8988T (cell line): ENCODE measurements at regions not wholly inside any gene's neighbourhood (a gene's known extent, or its start where the extent isn't known, plus 50 kb on each side); places are given as distances from the start of the nearest gene placed in this dataset.
"Not testable (repeated sequence)": the region's sequence is repeated elsewhere in the genome, so short reads cannot be mapped to it uniquely, and the experiment has no call there.

Experiments
- DNase-seq: peaks from one replicate; pipeline ENCODE4 v3.0.0; 2011

DNA sequence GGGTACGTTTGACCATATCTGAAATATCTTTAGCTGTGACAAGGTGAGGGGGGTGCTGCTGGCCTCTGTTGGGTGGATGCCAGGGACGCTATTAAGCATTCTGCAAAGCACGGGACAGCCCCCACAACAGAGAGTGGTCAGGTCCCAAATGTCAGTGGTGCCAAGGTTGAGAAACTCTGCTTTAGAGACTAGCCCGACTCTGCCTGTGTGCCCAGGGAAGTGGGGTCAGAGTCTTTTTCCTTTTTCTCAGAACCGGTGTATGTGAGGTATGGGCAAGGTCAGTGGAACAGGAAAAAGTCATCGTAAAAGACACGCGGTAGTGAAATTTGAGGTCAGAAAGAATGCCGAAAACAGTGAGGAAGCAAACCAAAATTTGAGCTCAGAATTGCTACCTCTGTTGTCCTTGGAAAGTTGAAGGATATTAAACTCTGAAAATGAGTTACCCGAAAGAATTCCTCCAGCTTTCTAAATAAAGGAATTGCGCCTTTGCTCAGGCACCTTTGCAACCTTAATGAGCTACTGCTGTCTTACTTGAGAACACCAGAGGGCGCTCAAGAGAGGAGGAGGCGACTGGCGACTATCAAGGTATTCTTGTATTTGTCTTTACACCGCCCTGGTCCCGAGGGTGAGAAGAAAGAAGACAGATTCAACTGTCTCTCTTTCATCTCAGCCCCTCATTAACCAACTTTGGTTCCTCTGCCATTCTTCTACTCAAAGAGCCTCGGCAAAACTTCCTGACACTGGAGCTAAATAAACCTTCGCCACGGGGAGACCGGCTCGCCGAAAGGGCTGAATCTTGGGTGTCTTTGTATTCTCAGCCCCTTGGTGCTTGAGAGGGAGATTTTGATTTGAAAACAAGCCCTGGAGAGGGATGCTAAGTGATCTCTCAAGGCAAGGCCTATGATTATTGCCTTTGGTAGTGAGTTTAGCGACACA lies 85.4 kb upstream of the OLIG2 start:
- DNase-seq = no peak

GRCh38 chr21:32941263-32941662 lies 84.5 kb upstream of the OLIG2 start:
- DNase-seq = no peak

DNA sequence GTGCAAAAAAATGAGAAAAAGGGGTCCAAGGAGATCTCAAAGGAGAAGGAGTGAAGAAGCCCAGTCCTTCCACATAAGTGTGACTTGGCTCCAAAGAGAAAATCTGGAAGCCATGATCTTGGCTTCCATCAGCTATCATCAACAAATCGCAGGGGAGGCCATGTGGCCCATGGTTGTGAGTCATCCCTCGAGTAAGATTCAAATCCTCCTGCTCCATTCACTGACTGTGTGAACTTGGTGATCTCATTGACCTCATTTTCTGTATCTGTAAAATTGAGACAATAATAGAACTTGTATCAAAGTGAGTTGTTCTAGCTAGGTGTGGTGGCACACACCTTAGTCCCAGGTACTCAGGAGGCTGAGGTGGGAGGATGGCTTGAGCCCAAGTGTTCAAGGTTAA lies 79.1 kb upstream of the OLIG2 start:
- no peak for DNase-seq

GRCh38 chr21:32947736-32948135 lies 78.0 kb upstream of the OLIG2 start:
- DNase-seq = no peak

- no peak for DNase-seq
Measured at GRCh38 chr21:32949701-32950100, 76.0 kb upstream of the OLIG2 start.

DNA sequence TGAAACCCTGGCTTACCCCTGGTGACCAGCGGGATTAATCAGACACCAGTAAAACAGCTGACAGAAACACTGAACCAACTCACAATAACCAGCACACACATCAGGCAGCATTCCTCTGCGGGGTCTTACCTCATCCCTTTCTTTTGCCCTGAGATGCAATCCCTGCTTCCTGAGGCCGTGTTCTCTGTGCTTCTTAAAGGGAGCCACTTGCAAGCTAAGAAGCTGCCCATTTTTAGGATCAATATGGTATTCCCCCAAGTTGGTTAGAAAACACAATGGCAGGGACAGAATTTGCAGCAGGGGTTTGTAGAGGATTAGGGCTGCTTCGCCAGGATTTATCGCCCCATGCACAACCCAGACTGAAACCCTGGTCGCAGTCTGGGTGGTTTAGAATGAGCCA lies 74.7 kb upstream of the OLIG2 start:
- DNase-seq = no peak

DNA sequence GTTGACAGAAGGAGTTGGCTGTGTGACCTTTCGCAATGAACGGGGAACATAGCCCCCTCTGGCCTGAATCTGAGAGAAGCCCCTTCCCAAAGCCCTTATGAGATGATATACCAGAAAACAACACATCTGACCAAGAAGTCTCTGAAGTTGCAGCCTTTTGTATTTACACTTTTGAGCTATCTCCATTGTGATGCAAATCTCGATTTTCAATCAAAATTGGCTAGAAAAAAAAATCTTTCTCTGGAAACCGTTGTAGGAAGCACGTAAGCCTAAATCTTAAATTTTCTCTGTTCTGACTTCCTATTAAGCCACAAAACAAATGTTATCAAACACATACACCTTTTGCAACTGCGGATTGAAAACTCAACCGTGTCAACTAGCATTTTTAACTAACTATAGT lies 71.4 kb upstream of the OLIG2 start:
- DNase-seq = no peak

GRCh38 chr21:32955311-32956060 lies 70.2 kb upstream of the OLIG2 start:
- no peak for DNase-seq

GRCh38 chr21:32956061-32956656 lies 69.6 kb upstream of the OLIG2 start:
- DNase-seq = no peak

- DNase-seq = no peak
Measured at GRCh38 chr21:32957545-32957944, 68.2 kb upstream of the OLIG2 start.

- DNase-seq = no peak
Measured at GRCh38 chr21:32958288-32959002, 67.3 kb upstream of the OLIG2 start.

- DNase-seq = no peak
Measured at GRCh38 chr21:32962268-32962667, 63.5 kb upstream of the OLIG2 start.

DNA sequence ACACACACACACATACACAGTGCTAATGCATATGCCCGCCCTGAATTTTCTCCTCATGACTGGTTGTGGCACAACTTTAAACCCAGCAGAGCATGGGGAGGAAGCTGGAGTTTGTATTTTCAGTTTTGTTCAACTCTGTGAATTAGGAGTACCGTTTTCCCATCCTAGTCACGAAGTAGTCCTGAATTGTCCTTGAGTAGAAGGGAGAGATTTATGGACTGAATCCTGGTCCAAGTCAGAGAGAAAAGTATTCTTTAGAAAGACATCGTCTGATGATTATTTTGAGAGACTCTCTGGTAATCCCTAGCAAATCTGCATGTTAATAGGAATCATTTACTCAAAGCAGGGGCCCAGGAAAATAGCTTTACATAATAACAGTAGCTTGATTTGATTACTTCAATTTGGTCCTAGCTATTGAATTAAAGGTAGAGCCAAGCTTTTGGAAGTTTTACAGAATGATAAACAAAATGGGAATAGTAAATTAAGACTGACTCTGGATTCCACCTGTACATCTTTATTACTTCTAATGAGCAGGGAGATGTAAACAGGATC lies 60.5 kb upstream of the OLIG2 start:
- no peak for DNase-seq

DNA sequence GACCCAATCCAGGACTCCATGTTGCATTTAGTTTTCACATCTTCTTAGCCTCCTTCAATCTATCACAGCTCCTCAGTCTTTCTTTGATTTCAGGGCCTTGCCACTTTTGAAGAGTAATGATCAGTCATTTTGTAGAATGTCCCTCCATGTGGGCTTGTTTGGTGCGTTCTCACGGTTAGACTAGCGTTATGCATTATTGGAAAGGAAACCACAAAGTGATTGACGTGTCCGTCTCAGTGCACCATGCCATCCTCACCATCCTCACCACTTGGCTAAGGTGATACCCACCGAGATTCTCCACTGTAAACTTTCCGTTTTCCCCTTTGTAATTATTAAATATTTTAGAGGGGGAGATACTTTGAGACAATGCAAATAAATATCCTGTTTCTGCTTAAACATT lies 59.6 kb upstream of the OLIG2 start:
- DNase-seq = no peak

DNA sequence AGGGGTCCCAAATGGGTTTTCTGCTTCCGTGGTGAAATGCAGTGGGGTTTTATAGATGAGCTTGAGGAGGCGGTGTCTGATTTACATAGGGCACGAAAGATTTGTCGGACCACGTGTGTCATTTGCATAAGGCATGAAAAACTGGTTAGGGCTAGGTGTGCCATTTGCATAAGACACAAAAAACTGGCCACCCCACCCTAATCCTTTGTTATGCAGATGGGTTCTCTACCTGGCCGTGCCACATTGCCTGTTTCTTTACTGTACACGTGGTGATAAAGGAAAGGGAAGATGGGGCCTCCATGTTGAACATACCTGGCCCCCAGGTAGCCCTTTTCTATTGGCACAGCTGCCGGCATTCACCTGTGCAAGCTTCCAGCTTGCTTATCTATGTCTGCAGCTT lies 57.6 kb upstream of the OLIG2 start:
- not testable (repeated sequence) for DNase-seq

GRCh38 chr21:32974653-32975052 lies 51.1 kb upstream of the OLIG2 start:
- DNase-seq = no peak

DNA sequence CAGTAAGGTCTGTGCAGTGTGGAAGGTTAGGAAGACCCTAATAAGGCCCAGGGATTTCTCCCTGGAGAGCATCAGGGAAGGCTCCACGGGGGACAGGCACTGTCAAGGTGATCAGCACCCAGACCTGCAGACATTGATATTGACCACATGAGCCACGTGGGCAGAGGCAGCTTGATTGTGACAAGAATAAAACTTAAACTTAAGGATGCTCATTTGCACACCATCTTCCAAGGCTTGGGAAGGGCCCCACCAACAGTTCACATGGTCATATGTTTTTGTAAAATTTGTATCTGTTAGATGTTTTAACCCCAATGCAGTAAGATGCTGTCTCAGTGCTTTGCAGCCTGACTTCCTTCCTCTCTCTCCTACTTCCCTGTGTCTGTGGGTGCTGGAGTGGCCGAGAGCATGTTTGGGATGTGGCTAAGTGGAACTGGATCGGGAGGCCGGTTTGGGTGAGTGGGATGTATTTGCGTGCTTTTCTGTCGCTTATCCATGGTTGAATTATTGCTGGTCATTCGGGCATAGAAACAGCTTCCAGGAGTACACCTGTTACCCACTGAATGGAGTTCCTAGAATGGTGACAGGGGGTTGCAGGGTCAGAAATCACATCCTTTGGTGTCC lies 49.8 kb upstream of the OLIG2 start:
- no peak for DNase-seq
